Fibroblast of lung (primary cell): ENCODE measurements at regions not wholly inside any gene's neighbourhood (a gene's known extent, or its start where the extent isn't known, plus 50 kb on each side); places are given as distances from the start of the nearest gene placed in this dataset.

Source experiments
- DNase-seq, 2 donors: peaks; one replicate each; pipeline versions ENCODE4 v3.0.0 to v3.0.0-alpha.2; 2010; ENCODE audit warnings: low read depth in 2 of 2
- H2AFZ ChIP-seq: 2 replicates; pipeline ENCODE4 v1.5.1; 2012; ENCODE audit warnings: low read length, control low read depth, inconsistent platforms
- H3K27ac ChIP-seq: 2 replicates; pipeline ENCODE4 v1.5.1; 2011; ENCODE audit warnings: low read length, control low read depth; ENCODE audit not compliant: insufficient read depth
- H3K27me3 ChIP-seq: 2 replicates; pipeline ENCODE4 v1.5.1; 2011; ENCODE audit warnings: mild to moderate bottlenecking, low read length; ENCODE audit not compliant: control insufficient read depth, insufficient read depth
- H3K36me3 ChIP-seq: 2 replicates; pipeline ENCODE4 v1.5.1; 2011; ENCODE audit warnings: low read length; ENCODE audit not compliant: control insufficient read depth, insufficient read depth
- H3K4me1 ChIP-seq: 2 replicates; pipeline ENCODE4 v1.5.1; 2011; ENCODE audit warnings: low read length; ENCODE audit not compliant: control insufficient read depth, insufficient read depth; ENCODE audit errors: extremely low read depth
- H3K4me2 ChIP-seq: 2 replicates; pipeline ENCODE4 v1.5.1; 2011; ENCODE audit warnings: low read length, control low read depth; ENCODE audit not compliant: insufficient read depth; ENCODE audit errors: extremely low read depth
- H3K4me3 ChIP-seq, 4 experiments: fragments of 200-600 bp in 1 of 4; sonication (generic) in 1 of 4; replicated peaks in 1 of 4; 2 replicates each; pipeline ENCODE4 v1.5.1; 2011 to 2016; ENCODE audit warnings: low read length in 4 of 4, low read depth in 3 of 4, mild to moderate bottlenecking in 3 of 4, control low read depth in 2 of 4, inconsistent platforms in 1 of 4, mixed read lengths in 1 of 4; ENCODE audit not compliant: insufficient read depth in 1 of 4; ENCODE audit errors: control extremely low read depth in 1 of 4
- H3K79me2 ChIP-seq: 2 replicates; pipeline ENCODE4 v1.5.1; 2012; ENCODE audit warnings: mild to moderate bottlenecking, low read length, inconsistent platforms; ENCODE audit not compliant: control insufficient read depth, insufficient read depth
- H3K9ac ChIP-seq: 2 replicates; pipeline ENCODE4 v1.5.1; 2011; ENCODE audit warnings: mild to moderate bottlenecking, low read length, control low read depth; ENCODE audit not compliant: insufficient read depth
- H3K9me3 ChIP-seq: 2 replicates; pipeline ENCODE4 v1.5.1; 2012; ENCODE audit warnings: low read depth, low read length; ENCODE audit not compliant: control insufficient read depth, insufficient read depth
- H4K20me1 ChIP-seq: 2 replicates; pipeline ENCODE4 v1.5.1; 2011; ENCODE audit warnings: low read length; ENCODE audit not compliant: control insufficient read depth, insufficient read depth; ENCODE audit errors: extremely low read depth
- CTCF ChIP-seq, 2 donors: IDR thresholded peaks in 1 of 2; conservative IDR thresholded peaks in 1 of 2; 1 replicate in 1 of 2; 2 replicates in 1 of 2; pipeline ENCODE4 v1.5.1; 2011 to 2012; ENCODE audit warnings: low read length in 2 of 2, control low read depth in 1 of 2, inconsistent platforms in 1 of 2, low read depth in 1 of 2, mild to moderate bottlenecking in 1 of 2
- EZH2 ChIP-seq: IDR thresholded peaks from 2 replicates; pipeline ENCODE4 v1.5.1; 2012; ENCODE audit warnings: low read length, control low read depth, mild to moderate bottlenecking; ENCODE audit errors: missing control alignments

DNA sequence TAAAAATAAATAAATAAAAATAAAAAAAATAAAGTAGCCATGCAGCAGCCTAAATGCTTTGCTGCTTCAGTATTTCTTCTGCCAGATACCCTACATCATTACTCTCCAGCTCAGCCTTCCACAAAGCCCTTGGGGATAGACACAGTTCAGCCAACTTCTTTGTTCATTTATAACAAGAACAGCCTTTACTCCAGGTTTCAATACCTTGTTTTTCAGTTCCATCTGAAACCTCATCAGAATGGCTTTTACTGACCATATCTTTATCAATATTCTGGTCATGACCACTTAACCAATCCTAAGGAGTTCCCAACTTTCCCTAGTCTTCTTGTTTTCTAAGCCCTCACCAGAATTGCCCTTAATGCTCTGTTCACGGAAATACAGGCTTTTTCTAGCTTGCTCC is 128.3 kb upstream of the MED14 start:
- no peaks in the 10 kb centered on the region for H3K9me3 ChIP-seq
- no peak overlapping the region for H3K9ac ChIP-seq
- H3K27ac ChIP-seq = no peak overlapping the region
- H2AFZ ChIP-seq = no peak overlapping the region
- H4K20me1 ChIP-seq = no peaks in the 10 kb centered on the region
- no peak overlapping the region for H3K4me2 ChIP-seq
- no peaks in the 10 kb centered on the region for H3K36me3 ChIP-seq
- no peak for DNase-seq
- no peak overlapping the region for H3K4me3 ChIP-seq
- H3K27me3 ChIP-seq = no peaks in the 10 kb centered on the region
- no peaks in the 10 kb centered on the region for H3K79me2 ChIP-seq
- no peaks in the 10 kb centered on the region for H3K4me1 ChIP-seq
- TF ChIP-seq EZH2 (no peak), CTCF (conservative IDR thresholded peaks at IDR 0.05 in 1 of 2, IDR thresholded peaks at IDR 0.05 in 1 of 2; ENCODE audit: low read depth in 1 of 2, low read length in 2 of 2) (no peak)

- Histone ChIP-seq H3K36me3 (no peaks in the 10 kb centered on the region), H3K27me3 (no peaks in the 10 kb centered on the region), H3K27ac (no peak overlapping the region), H3K79me2 (no peaks in the 10 kb centered on the region), H2AFZ (no peak overlapping the region), H3K4me1 (no peaks in the 10 kb centered on the region), H4K20me1 (no peaks in the 10 kb centered on the region), H3K9me3 (no peaks in the 10 kb centered on the region), H3K4me3 (no peak overlapping the region), H3K9ac (no peak overlapping the region), H3K4me2 (no peak overlapping the region)
- TF ChIP-seq EZH2 (no peak), CTCF (conservative IDR thresholded peaks at IDR 0.05 in 1 of 2, IDR thresholded peaks at IDR 0.05 in 1 of 2; ENCODE audit: low read depth in 1 of 2, low read length in 2 of 2) (no peak)
- DNase-seq = peak; percentile 40 to 92
Observed at GRCh38 chrX:40864972-40865371, 129.6 kb upstream of the MED14 start.

GRCh38 chrX:40866893-40867292 is 131.6 kb upstream of the MED14 start:
- no peak overlapping the region for H3K9ac ChIP-seq
- H3K79me2 ChIP-seq = no peaks in the 10 kb centered on the region
- peak in 1 of 2 donors; percentile 74 for DNase-seq
- H3K4me2 ChIP-seq = no peak overlapping the region
- no peak overlapping the region for H3K4me3 ChIP-seq
- no peak overlapping the region for H2AFZ ChIP-seq
- no peaks in the 10 kb centered on the region for H3K27me3 ChIP-seq
- no peaks in the 10 kb centered on the region for H3K36me3 ChIP-seq
- H3K27ac ChIP-seq = no peak overlapping the region
- H4K20me1 ChIP-seq = no peaks in the 10 kb centered on the region
- no peaks in the 10 kb centered on the region for H3K4me1 ChIP-seq
- no peak for TF ChIP-seq EZH2
- TF ChIP-seq CTCF (conservative IDR thresholded peaks at IDR 0.05 in 1 of 2, IDR thresholded peaks at IDR 0.05 in 1 of 2; ENCODE audit: low read depth in 1 of 2, low read length in 2 of 2) = no peak
- H3K9me3 ChIP-seq = no peaks in the 10 kb centered on the region
